GM19455 (cell line): ENCODE measurements at regions not wholly inside any gene's neighbourhood (a gene's known extent, or its start where the extent isn't known, plus 50 kb on each side); places are given as distances from the start of the nearest gene placed in this dataset.
"Not testable (repeated sequence)": the region's sequence is repeated elsewhere in the genome, so short reads cannot be mapped to it uniquely, and the experiment has no call there.

ENCODE experiments used
- ATAC-seq: cut with Tn5 transposase; IDR thresholded peaks from one replicate; pipeline ENCODE4 v1.9.1; 2021; ENCODE audit not compliant: unreplicated experiment

GRCh38 chr2:111355823-111356511 is 235.3 kb downstream of the BCL2L11 start:
- ATAC-seq, result not testable (repeated sequence)

- ATAC-seq, result not testable (repeated sequence)
Measured at GRCh38 chr2:111356512-111357031, 235.9 kb downstream of the BCL2L11 start.

GRCh38 chr2:111365986-111366640 is 245.4 kb downstream of the BCL2L11 start:
- ATAC-seq, result not testable (repeated sequence)

- not testable (repeated sequence) for ATAC-seq
Measured at GRCh38 chr2:111366641-111367029, 245.9 kb downstream of the BCL2L11 start.

GRCh38 chr2:111367080-111367479 is 246.4 kb downstream of the BCL2L11 start:
- not testable (repeated sequence) for ATAC-seq

- not testable (repeated sequence) for ATAC-seq
Measured at GRCh38 chr2:111367871-111368270, 247.2 kb downstream of the BCL2L11 start.

- not testable (repeated sequence) for ATAC-seq
Measured at GRCh38 chr2:111368288-111368687, 247.6 kb downstream of the BCL2L11 start.

GRCh38 chr2:111373060-111373459 is 252.3 kb downstream of the BCL2L11 start:
- not testable (repeated sequence) for ATAC-seq

GRCh38 chr2:111373989-111374388 is 253.3 kb downstream of the BCL2L11 start:
- not testable (repeated sequence) for ATAC-seq

- ATAC-seq, result not testable (repeated sequence)
Measured at GRCh38 chr2:111374734-111375133, 254.0 kb downstream of the BCL2L11 start.

GRCh38 chr2:111375320-111375883 is 254.7 kb downstream of the BCL2L11 start:
- ATAC-seq, result not testable (repeated sequence)

- not testable (repeated sequence) for ATAC-seq
Measured at GRCh38 chr2:111376272-111376970, 255.7 kb downstream of the BCL2L11 start.

- not testable (repeated sequence) for ATAC-seq
Measured at GRCh38 chr2:111376971-111377352, 256.2 kb downstream of the BCL2L11 start.

- not testable (repeated sequence) for ATAC-seq
Measured at GRCh38 chr2:111377386-111377959, 256.8 kb downstream of the BCL2L11 start.

- not testable (repeated sequence) for ATAC-seq
Measured at GRCh38 chr2:111378348-111378747, 257.6 kb downstream of the BCL2L11 start.

- not testable (repeated sequence) for ATAC-seq
Measured at GRCh38 chr2:111380733-111381439, 260.2 kb downstream of the BCL2L11 start.

- not testable (repeated sequence) for ATAC-seq
Measured at GRCh38 chr2:111381530-111382306, 261.0 kb downstream of the BCL2L11 start.

- ATAC-seq, result not testable (repeated sequence)
Measured at GRCh38 chr2:111382507-111382906, 261.8 kb downstream of the BCL2L11 start.

- ATAC-seq, result not testable (repeated sequence)
Measured at GRCh38 chr2:111383311-111383710, 262.6 kb downstream of the BCL2L11 start.
